ENCODE measurements at regions not wholly inside any gene's neighbourhood (a gene's known extent, or its start where the extent isn't known, plus 50 kb on each side); places are given as distances from the start of the nearest gene placed in this dataset.

DNA sequence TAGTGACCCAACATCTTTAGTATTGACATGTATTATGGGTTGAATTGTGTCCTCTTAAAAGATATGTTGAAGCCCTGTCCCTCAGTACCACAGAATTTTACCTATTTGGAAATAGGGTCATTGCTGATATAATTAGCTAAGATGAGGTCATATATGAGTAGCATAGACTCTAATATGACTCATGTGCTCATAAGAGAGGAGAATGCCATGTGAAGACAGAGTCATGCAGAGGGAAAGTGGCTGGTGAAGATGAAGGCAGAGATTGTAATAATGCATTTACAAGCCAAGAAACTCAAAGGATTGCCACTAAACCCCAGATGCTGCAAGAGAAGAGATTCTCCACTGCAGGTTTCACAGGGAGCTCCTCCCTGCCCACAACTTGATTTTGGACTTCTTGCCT lies 496.4 kb downstream of the KIF20B start:
- Histone ChIP-seq H2AFZ (ENCODE audit: low read length) (no peak overlapping the region), H3K79me2 (ENCODE audit: insufficient read depth, low read length) (no peaks in the 10 kb centered on the region), H3K4me2 (ENCODE audit: insufficient read depth, low read length) (no peak overlapping the region), H3K4me3 (ENCODE audit: insufficient read depth, low read length) (no peak overlapping the region), H3K9me3 (ENCODE audit: low read depth, low read length) (no peaks in the 10 kb centered on the region), H3K27ac (ENCODE audit: low read depth, low read length) (no peak overlapping the region), H3K27me3 (ENCODE audit: insufficient read depth, low read length) (no peaks in the 10 kb centered on the region), H3K36me3 (ENCODE audit: insufficient read depth, low read length) (no peaks in the 10 kb centered on the region), H4K20me1 (ENCODE audit: insufficient read depth, low read length) (no peaks in the 10 kb centered on the region), H3K4me1 (ENCODE audit: insufficient read depth, low read length) (peaks cover 28% of the 10 kb centered on the region)
- TF ChIP-seq, protein P1, sequence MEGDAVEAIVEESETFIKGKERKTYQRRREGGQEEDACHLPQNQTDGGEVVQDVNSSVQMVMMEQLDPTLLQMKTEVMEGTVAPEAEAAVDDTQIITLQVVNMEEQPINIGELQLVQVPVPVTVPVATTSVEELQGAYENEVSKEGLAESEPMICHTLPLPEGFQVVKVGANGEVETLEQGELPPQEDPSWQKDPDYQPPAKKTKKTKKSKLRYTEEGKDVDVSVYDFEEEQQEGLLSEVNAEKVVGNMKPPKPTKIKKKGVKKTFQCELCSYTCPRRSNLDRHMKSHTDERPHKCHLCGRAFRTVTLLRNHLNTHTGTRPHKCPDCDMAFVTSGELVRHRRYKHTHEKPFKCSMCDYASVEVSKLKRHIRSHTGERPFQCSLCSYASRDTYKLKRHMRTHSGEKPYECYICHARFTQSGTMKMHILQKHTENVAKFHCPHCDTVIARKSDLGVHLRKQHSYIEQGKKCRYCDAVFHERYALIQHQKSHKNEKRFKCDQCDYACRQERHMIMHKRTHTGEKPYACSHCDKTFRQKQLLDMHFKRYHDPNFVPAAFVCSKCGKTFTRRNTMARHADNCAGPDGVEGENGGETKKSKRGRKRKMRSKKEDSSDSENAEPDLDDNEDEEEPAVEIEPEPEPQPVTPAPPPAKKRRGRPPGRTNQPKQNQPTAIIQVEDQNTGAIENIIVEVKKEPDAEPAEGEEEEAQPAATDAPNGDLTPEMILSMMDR (IDR thresholded peaks at IDR 0.05; ENCODE audit: extremely low read depth, low read depth, low read length), result no peak
- no peak for DNase-seq (ENCODE audit: insufficient read length, low spot score, missing footprints)

DNA sequence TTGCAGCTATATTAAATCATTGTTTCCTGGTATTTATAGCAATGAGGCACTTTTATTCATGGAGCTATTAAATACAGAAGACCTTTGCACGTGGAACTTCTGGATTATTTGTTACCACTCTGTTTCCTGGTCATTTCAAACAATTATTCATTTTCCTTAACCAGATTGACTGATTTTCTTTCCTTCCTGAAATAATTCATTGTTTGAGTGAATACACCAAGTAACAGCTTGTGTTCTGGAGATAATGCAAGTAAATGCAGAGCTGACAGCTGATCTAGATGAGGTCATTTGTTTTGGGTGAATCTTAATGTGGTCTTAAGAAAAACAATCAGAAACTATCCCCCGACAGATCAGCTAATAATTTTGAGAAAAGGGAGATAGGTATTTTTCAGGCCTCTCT lies 497.7 kb downstream of the KIF20B start:
- no peaks in the 10 kb centered on the region for H3K79me2 ChIP-seq (ENCODE audit: insufficient read depth, low read length)
- H3K27ac ChIP-seq (ENCODE audit: low read depth, low read length), result no peak overlapping the region
- TF ChIP-seq, protein P1 (IDR thresholded peaks at IDR 0.05; ENCODE audit: extremely low read depth, low read depth, low read length), result no peak
- no peak overlapping the region for H2AFZ ChIP-seq (ENCODE audit: low read length)
- no peaks in the 10 kb centered on the region for H3K27me3 ChIP-seq (ENCODE audit: insufficient read depth, low read length)
- no peaks in the 10 kb centered on the region for H3K36me3 ChIP-seq (ENCODE audit: insufficient read depth, low read length)
- H3K4me1 ChIP-seq (ENCODE audit: insufficient read depth, low read length), result peaks cover 15% of the 10 kb centered on the region
- H3K4me2 ChIP-seq (ENCODE audit: insufficient read depth, low read length), result no peak overlapping the region
- DNase-seq (ENCODE audit: insufficient read length, low spot score, missing footprints), result no peak
- H3K9me3 ChIP-seq (ENCODE audit: low read depth, low read length), result no peaks in the 10 kb centered on the region
- H3K4me3 ChIP-seq (ENCODE audit: insufficient read depth, low read length), result no peak overlapping the region
- H4K20me1 ChIP-seq (ENCODE audit: insufficient read depth, low read length), result no peaks in the 10 kb centered on the region

DNA sequence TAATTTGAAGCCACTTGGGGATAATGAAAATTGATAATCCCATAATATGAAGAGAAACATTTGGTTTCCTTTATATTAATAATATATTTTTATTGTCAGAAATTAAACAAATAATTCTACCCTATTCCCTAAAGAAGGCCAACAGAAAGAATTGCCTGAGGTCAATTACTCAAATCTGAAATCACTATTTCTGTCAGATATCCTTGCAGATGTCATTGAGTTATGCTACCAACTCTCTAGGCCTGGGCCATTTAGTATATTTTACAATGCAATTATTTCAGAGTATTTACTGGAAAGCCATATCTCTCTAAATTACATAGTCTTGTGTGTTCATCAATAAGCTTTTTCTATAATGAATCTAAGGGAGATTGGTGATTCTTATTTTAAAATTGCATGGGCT lies 498.1 kb downstream of the KIF20B start:
- no peak overlapping the region for H3K4me2 ChIP-seq (ENCODE audit: insufficient read depth, low read length)
- no peak overlapping the region for H3K4me3 ChIP-seq (ENCODE audit: insufficient read depth, low read length)
- H3K9me3 ChIP-seq (ENCODE audit: low read depth, low read length), result no peaks in the 10 kb centered on the region
- no peak for DNase-seq (ENCODE audit: insufficient read length, low spot score, missing footprints)
- no peaks in the 10 kb centered on the region for H4K20me1 ChIP-seq (ENCODE audit: insufficient read depth, low read length)
- no peaks in the 10 kb centered on the region for H3K79me2 ChIP-seq (ENCODE audit: insufficient read depth, low read length)
- H3K36me3 ChIP-seq (ENCODE audit: insufficient read depth, low read length), result no peaks in the 10 kb centered on the region
- no peak overlapping the region for H3K27ac ChIP-seq (ENCODE audit: low read depth, low read length)
- no peaks in the 10 kb centered on the region for H3K27me3 ChIP-seq (ENCODE audit: insufficient read depth, low read length)
- TF ChIP-seq, protein P1 (IDR thresholded peaks at IDR 0.05; ENCODE audit: extremely low read depth, low read depth, low read length), result no peak
- peaks cover 12% of the 10 kb centered on the region for H3K4me1 ChIP-seq (ENCODE audit: insufficient read depth, low read length)
- no peak overlapping the region for H2AFZ ChIP-seq (ENCODE audit: low read length)

DNA sequence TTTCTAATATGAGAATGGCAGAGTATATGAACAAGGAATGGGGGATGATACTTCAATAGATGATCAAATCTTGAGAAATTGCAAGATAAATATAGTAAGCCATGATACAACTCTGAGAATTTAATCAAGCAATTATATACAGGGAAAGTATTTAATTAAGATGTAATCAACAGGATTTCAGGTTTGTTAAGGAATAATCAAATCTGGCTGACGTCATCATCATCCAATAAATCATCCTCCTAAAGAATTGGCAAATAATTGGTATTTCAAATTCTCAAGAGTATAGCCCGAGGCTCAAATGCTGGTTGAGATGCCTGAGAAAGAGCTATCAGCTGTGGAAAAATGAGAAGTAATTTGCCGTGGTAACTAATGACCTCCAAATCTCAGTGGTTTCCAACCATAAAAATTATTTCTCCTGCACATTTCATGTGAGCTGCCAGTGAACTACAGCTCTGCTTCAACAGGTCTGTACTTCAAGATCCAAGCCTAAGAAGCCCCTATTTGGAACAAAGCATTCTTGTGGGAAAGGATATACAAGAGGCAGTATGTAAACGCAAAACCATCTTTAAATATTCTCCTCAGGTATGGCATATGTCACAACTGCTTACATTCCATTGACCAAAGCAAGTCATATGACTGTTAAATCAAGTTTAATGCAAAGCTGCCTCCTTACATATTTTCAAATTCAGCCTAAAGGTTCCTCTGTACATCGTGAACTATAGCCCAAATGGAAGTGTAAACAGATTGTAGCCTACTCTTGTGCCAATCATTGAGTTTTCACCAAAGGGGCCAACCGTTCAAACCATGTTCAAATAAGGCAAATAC lies 503.0 kb downstream of the KIF20B start:
- Histone ChIP-seq H2AFZ (ENCODE audit: low read length) (no peak overlapping the region), H3K36me3 (ENCODE audit: insufficient read depth, low read length) (no peaks in the 10 kb centered on the region), H3K27me3 (ENCODE audit: insufficient read depth, low read length) (no peaks in the 10 kb centered on the region), H3K9me3 (ENCODE audit: low read depth, low read length) (no peaks in the 10 kb centered on the region), H3K27ac (ENCODE audit: low read depth, low read length) (no peak overlapping the region), H3K79me2 (ENCODE audit: insufficient read depth, low read length) (no peaks in the 10 kb centered on the region), H3K4me3 (ENCODE audit: insufficient read depth, low read length) (no peak overlapping the region), H3K4me1 (ENCODE audit: insufficient read depth, low read length) (peaks cover 3% of the 10 kb centered on the region), H3K4me2 (ENCODE audit: insufficient read depth, low read length) (no peak overlapping the region), H4K20me1 (ENCODE audit: insufficient read depth, low read length) (no peaks in the 10 kb centered on the region)
- TF ChIP-seq, protein P1 (IDR thresholded peaks at IDR 0.05; ENCODE audit: extremely low read depth, low read depth, low read length), result no peak
- DNase-seq (ENCODE audit: insufficient read length, low spot score, missing footprints), result no peak
